ENCODE measurements at regions not wholly inside any gene's neighbourhood (a gene's known extent, or its start where the extent isn't known, plus 50 kb on each side); places are given as distances from the start of the nearest gene placed in this dataset.

DNA sequence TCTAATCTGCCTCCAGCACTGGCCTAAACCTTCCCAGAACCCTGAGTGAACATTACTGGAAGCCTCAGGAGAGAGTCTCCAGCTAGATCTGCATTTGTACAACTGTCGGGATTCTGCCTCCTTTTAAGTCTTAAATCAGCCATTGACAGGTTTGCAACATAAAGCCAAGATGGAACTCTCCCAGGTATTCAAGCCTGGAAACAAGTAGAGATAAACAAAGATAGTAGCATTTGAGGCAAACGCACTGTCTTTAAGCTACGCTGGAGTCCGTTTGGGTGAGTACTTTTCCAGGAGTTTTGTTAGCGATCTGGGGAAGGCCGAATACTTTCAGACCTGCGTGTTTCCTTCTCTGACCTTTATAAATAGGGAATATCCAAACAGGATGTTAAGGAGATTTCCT lies 317.2 kb upstream of the FZD8 start:
- TF ChIP-seq, protein P1, sequence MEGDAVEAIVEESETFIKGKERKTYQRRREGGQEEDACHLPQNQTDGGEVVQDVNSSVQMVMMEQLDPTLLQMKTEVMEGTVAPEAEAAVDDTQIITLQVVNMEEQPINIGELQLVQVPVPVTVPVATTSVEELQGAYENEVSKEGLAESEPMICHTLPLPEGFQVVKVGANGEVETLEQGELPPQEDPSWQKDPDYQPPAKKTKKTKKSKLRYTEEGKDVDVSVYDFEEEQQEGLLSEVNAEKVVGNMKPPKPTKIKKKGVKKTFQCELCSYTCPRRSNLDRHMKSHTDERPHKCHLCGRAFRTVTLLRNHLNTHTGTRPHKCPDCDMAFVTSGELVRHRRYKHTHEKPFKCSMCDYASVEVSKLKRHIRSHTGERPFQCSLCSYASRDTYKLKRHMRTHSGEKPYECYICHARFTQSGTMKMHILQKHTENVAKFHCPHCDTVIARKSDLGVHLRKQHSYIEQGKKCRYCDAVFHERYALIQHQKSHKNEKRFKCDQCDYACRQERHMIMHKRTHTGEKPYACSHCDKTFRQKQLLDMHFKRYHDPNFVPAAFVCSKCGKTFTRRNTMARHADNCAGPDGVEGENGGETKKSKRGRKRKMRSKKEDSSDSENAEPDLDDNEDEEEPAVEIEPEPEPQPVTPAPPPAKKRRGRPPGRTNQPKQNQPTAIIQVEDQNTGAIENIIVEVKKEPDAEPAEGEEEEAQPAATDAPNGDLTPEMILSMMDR (IDR thresholded peaks at IDR 0.05), result no peak
- TF ChIP-seq POLR2A (IDR thresholded peaks at IDR 0.05), result no peak
